Left ventricle myocardium inferior (tissue), 1 donor: ENCODE measurements at regions not wholly inside any gene's neighbourhood (a gene's known extent, or its start where the extent isn't known, plus 50 kb on each side); places are given as distances from the start of the nearest gene placed in this dataset.
"Not testable (repeated sequence)": the region's sequence is repeated elsewhere in the genome, so short reads cannot be mapped to it uniquely, and the experiment has no call there.

ENCODE experiments used
- DNase-seq: peaks from one replicate; pipeline ENCODE4 v3.0.0-alpha.2; 2020
- H3K27ac ChIP-seq: fragments of 200-600 bp; replicated peaks from 2 replicates; pipeline ENCODE4 v1.8.0; 2021
- H3K27me3 ChIP-seq: fragments of 200-600 bp; 2 replicates; pipeline ENCODE4 v1.8.0; 2021; ENCODE audit warnings: low read depth
- H3K36me3 ChIP-seq: fragments of 200-600 bp; 2 replicates; pipeline ENCODE4 v1.8.0; 2021
- H3K4me1 ChIP-seq: fragments of 200-600 bp; 2 replicates; pipeline ENCODE4 v1.8.0; 2021
- H3K4me3 ChIP-seq: fragments of 200-600 bp; 2 replicates; pipeline ENCODE4 v1.8.0; 2021; ENCODE audit warnings: mild to moderate bottlenecking, moderate library complexity
- H3K9me3 ChIP-seq: fragments of 200-600 bp; replicated peaks from 2 replicates; pipeline ENCODE4 v1.8.0; 2021
- CTCF ChIP-seq: fragments of 200-600 bp; IDR thresholded peaks from 2 replicates; pipeline ENCODE4 v1.8.0; 2021; ENCODE audit warnings: antibody characterized with exemption, mild to moderate bottlenecking, borderline replicate concordance
- intact Hi-C: fragments of 100-400 bp; cut with micrococcal nuclease; formaldehyde crosslinking; loops from one replicate; pipeline ENCODE4 v1.11.0; 2022
- donor health status: DM: no; HTN: yes; CAD: no; lungs with severe emphysema.

- H3K9me3 ChIP-seq, intact Hi-C loops: not testable (repeated sequence)
Measured at GRCh38 chr4:102397056-102397455, 51.8 kb upstream of the SLC39A8 start.

GRCh38 chr4:102399021-102399420 lies 53.7 kb upstream of the SLC39A8 start:
- Histone ChIP-seq H3K36me3 (no peaks in the 10 kb centered on the region), H3K27ac (no peak overlapping the region), H3K27me3 (no peaks in the 10 kb centered on the region), H3K9me3 (no peaks in the 10 kb centered on the region), H3K4me1 (no peaks in the 10 kb centered on the region), H3K4me3 (no peak overlapping the region)
- no peak for DNase-seq
- TF ChIP-seq CTCF = no peak
- intact Hi-C loops = no loop called here

More at GRCh38 chr4:102397056-102397455, 51.8 kb upstream of the SLC39A8 start:
- not testable (repeated sequence) for H3K27me3 ChIP-seq, H3K4me1 ChIP-seq, H3K36me3 ChIP-seq, H3K27ac ChIP-seq, H3K4me3 ChIP-seq, DNase-seq

GRCh38 chr4:102400898-102401297 lies 55.6 kb upstream of the SLC39A8 start:
- no peak for DNase-seq
- Histone ChIP-seq H3K4me1 (no peaks in the 10 kb centered on the region), H3K27me3 (no peaks in the 10 kb centered on the region), H3K36me3 (no peaks in the 10 kb centered on the region), H3K27ac (no peak overlapping the region), H3K9me3 (no peaks in the 10 kb centered on the region), H3K4me3 (no peak overlapping the region)
- TF ChIP-seq CTCF = no peak
- intact Hi-C loops = no loop called here

GRCh38 chr4:102402223-102402622 lies 56.9 kb upstream of the SLC39A8 start:
- Histone ChIP-seq H3K27me3 (no peaks in the 10 kb centered on the region), H3K27ac (no peak overlapping the region), H3K4me3 (no peak overlapping the region), H3K36me3 (no peaks in the 10 kb centered on the region), H3K4me1 (no peaks in the 10 kb centered on the region), H3K9me3 (no peaks in the 10 kb centered on the region)
- no peak for TF ChIP-seq CTCF
- DNase-seq = no peak
- intact Hi-C loops = no loop called here

- Histone ChIP-seq H3K9me3 (no peaks in the 10 kb centered on the region), H3K27me3 (no peaks in the 10 kb centered on the region), H3K27ac (no peak overlapping the region), H3K4me3 (no peak overlapping the region), H3K4me1 (no peaks in the 10 kb centered on the region), H3K36me3 (no peaks in the 10 kb centered on the region)
- no peak for TF ChIP-seq CTCF
- DNase-seq = no peak
- intact Hi-C loops = no loop called here
Measured at GRCh38 chr4:102403116-102403515, 57.8 kb upstream of the SLC39A8 start.

GRCh38 chr4:102404431-102404969 lies 59.2 kb upstream of the SLC39A8 start:
- H3K27ac ChIP-seq = no peak overlapping the region
- intact Hi-C loops = no loop called here

More at GRCh38 chr4:102404431-102404969, 59.2 kb upstream of the SLC39A8 start:
- no peaks in the 10 kb centered on the region for H3K4me1 ChIP-seq
- no peak overlapping the region for H3K4me3 ChIP-seq
- no peak for DNase-seq
- H3K36me3 ChIP-seq = no peaks in the 10 kb centered on the region
- no peaks in the 10 kb centered on the region for H3K27me3 ChIP-seq
- TF ChIP-seq CTCF = no peak
- H3K9me3 ChIP-seq = no peaks in the 10 kb centered on the region
